HepG2 (cell line): ENCODE measurements at regions not wholly inside any gene's neighbourhood (a gene's known extent, or its start where the extent isn't known, plus 50 kb on each side); places are given as distances from the start of the nearest gene placed in this dataset.

ENCODE experiments used
- RBFOX2 ChIP-seq: fragments of 200-400 bp; formaldehyde crosslinking; IDR thresholded peaks from 2 replicates; pipeline ENCODE4 v1.6.1; 2017; ENCODE audit warnings: low read depth, mild to moderate bottlenecking, low read length
- ZBTB40 ChIP-seq, 2 experiments: fragments of 450-650 bp in 1 of 2; sonication (generic) in 1 of 2; formaldehyde crosslinking in 1 of 2; IDR thresholded peaks; 2 replicates each; pipeline versions ENCODE4 v1.6.1 to v1.8.0; 2016 to 2022; ENCODE audit warnings: antibody characterized with exemption in 1 of 2, mild to moderate bottlenecking in 1 of 2, missing genetic modification reagents in 1 of 2
- ZNF556 ChIP-seq: sonication (generic); formaldehyde crosslinking; IDR thresholded peaks from 2 replicates; pipeline ENCODE4 v1.4.0; 2020; ENCODE audit warnings: mild to moderate bottlenecking, missing genetic modification reagents, borderline replicate concordance
- ZNF782 ChIP-seq: sonication (generic); formaldehyde crosslinking; IDR thresholded peaks from 2 replicates; pipeline ENCODE4 v1.4.0; 2020; ENCODE audit warnings: missing genetic modification reagents, mild to moderate bottlenecking, borderline replicate concordance
- ZSCAN22 ChIP-seq: sonication (generic); formaldehyde crosslinking; IDR thresholded peaks from 2 replicates; pipeline ENCODE4 v1.4.0; 2020; ENCODE audit warnings: mild to moderate bottlenecking, missing genetic modification reagents

- TF ChIP-seq ZBTB40 (IDR thresholded peaks at IDR 0.05) (no peak), ZBTB40 (CRISPR knock-in tag; IDR thresholded peaks at IDR 0.05) (no peak), RBFOX2 (no peak), ZNF782 (CRISPR knock-in tag) (no peak), ZSCAN22 (CRISPR knock-in tag) (no peak), ZNF556 (CRISPR knock-in tag) (no peak)
Measured at GRCh38 chr5:91306497-91306896, 76.6 kb downstream of the ARRDC3 start (continued).
